Large intestine (tissue), 3 donors: ENCODE measurements at regions not wholly inside any gene's neighbourhood (a gene's known extent, or its start where the extent isn't known, plus 50 kb on each side); places are given as distances from the start of the nearest gene placed in this dataset.

Source experiments
- DNase-seq, 2 donors: peaks; one replicate each; pipeline versions ENCODE4 v3.0.0 to v3.0.0-alpha.2; 2013
- H3K27ac ChIP-seq: one replicate; pipeline ENCODE4 v1.5.1; 2013; ENCODE audit warnings: low read length
- H3K27me3 ChIP-seq: 2 replicates; pipeline ENCODE4 v1.6.1; 2013; ENCODE audit warnings: low read length; ENCODE audit not compliant: control insufficient read depth, insufficient read depth
- H3K36me3 ChIP-seq: 2 replicates; pipeline ENCODE4 v1.6.1; 2013; ENCODE audit warnings: low read length; ENCODE audit not compliant: control insufficient read depth, insufficient read depth
- H3K4me1 ChIP-seq: one replicate; pipeline ENCODE4 v1.6.1; 2013; ENCODE audit warnings: low read length; ENCODE audit not compliant: control insufficient read depth, insufficient read depth
- H3K4me3 ChIP-seq: one replicate; pipeline ENCODE4 v1.5.1; 2013; ENCODE audit warnings: low read length
- H3K9me3 ChIP-seq: one replicate; pipeline ENCODE4 v1.6.1; 2013; ENCODE audit warnings: mild to moderate bottlenecking, low read depth, low read length, moderate library complexity; ENCODE audit not compliant: control insufficient read depth
- WGBS: methylation state at CpG from one replicate; pipeline ENCODE4 v1.1.5; 2013; ENCODE audit warnings: low lambda C conversion rate; ENCODE audit not compliant: insufficient coverage; 5-methylcytosine and 5-hydroxymethylcytosine counted together

GRCh38 chr7:1380821-1381580 is 78.3 kb downstream of the MICALL2 start:
- WGBS, result no CpG with 5 or more reads among the region's 18 CpGs
- Histone ChIP-seq H3K4me1 (no peaks in the 10 kb centered on the region), H3K27me3 (peaks cover 50% of the 10 kb centered on the region), H3K9me3 (peaks cover 9% of the 10 kb centered on the region), H3K27ac (no peak overlapping the region), H3K4me3 (no peak overlapping the region), H3K36me3 (no peaks in the 10 kb centered on the region)
- DNase-seq, result no peak

GRCh38 chr7:1382553-1383397 is 76.5 kb downstream of the MICALL2 start:
- Histone ChIP-seq H3K27ac (no peak overlapping the region), H3K4me1 (no peaks in the 10 kb centered on the region), H3K9me3 (peaks cover 9% of the 10 kb centered on the region), H3K27me3 (peaks cover 53% of the 10 kb centered on the region), H3K36me3 (no peaks in the 10 kb centered on the region), H3K4me3 (no peak overlapping the region)
- 0% methylated on average over 1 of the region's 29 CpGs for WGBS
- DNase-seq, result no peak

GRCh38 chr7:1383398-1384112 is 75.7 kb downstream of the MICALL2 start:
- peaks cover 57% of the 10 kb centered on the region for H3K27me3 ChIP-seq
- no CpG with 5 or more reads among the region's 30 CpGs for WGBS

GRCh38 chr7:1384113-1384415 is 75.2 kb downstream of the MICALL2 start:
- Histone ChIP-seq H3K27ac (no peak overlapping the region), H3K27me3 (peaks cover 62% of the 10 kb centered on the region), H3K36me3 (no peaks in the 10 kb centered on the region), H3K4me3 (no peak overlapping the region), H3K9me3 (peaks cover 9% of the 10 kb centered on the region), H3K4me1 (no peaks in the 10 kb centered on the region)
- DNase-seq, result no peak
- no CpG with 5 or more reads among the region's 21 CpGs for WGBS

More at GRCh38 chr7:1383398-1384112, 75.7 kb downstream of the MICALL2 start:
- DNase-seq, result no peak
- no peak overlapping the region for H3K27ac ChIP-seq
- H3K36me3 ChIP-seq, result no peaks in the 10 kb centered on the region
- no peak overlapping the region for H3K4me3 ChIP-seq
- H3K9me3 ChIP-seq, result peaks cover 9% of the 10 kb centered on the region
- no peaks in the 10 kb centered on the region for H3K4me1 ChIP-seq
